ENCODE measurements at regions not wholly inside any gene's neighbourhood (a gene's known extent, or its start where the extent isn't known, plus 50 kb on each side); places are given as distances from the start of the nearest gene placed in this dataset.

DNA sequence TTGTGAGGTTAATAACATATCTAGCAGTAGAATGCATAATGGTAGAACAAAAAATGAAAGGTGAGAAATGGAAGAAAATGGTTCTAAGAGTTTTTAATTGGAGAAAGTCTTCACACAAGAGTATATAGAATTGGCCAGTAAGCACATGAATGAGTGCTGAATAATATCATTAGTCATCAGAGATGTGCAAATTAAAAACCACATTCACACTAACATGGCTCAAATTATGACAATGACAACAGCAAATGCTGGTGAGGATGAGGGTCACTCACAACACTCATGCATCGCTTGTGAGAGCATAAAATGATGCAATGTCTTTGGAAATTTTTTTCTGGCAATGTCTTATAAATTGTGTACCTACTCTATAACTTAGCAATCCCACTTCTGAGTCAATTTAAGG lies 1355.4 kb upstream of the ACVR2A start:
- Histone ChIP-seq H3K27ac (no peak overlapping the region), H3K9me3 (ENCODE audit: low read depth) (no peaks in the 10 kb centered on the region), H3K4me1 (ENCODE audit: low read depth) (no peaks in the 10 kb centered on the region), H3K36me3 (no peaks in the 10 kb centered on the region), H3K27me3 (no peaks in the 10 kb centered on the region), H3K4me3 (no peak overlapping the region)
- TF ChIP-seq, protein P1, sequence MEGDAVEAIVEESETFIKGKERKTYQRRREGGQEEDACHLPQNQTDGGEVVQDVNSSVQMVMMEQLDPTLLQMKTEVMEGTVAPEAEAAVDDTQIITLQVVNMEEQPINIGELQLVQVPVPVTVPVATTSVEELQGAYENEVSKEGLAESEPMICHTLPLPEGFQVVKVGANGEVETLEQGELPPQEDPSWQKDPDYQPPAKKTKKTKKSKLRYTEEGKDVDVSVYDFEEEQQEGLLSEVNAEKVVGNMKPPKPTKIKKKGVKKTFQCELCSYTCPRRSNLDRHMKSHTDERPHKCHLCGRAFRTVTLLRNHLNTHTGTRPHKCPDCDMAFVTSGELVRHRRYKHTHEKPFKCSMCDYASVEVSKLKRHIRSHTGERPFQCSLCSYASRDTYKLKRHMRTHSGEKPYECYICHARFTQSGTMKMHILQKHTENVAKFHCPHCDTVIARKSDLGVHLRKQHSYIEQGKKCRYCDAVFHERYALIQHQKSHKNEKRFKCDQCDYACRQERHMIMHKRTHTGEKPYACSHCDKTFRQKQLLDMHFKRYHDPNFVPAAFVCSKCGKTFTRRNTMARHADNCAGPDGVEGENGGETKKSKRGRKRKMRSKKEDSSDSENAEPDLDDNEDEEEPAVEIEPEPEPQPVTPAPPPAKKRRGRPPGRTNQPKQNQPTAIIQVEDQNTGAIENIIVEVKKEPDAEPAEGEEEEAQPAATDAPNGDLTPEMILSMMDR (IDR thresholded peaks at IDR 0.05; ENCODE audit: low read depth, low read length), result no peak
- DNase-seq (ENCODE audit: low read depth in 1 of 2, low spot score in 1 of 2), result peak in 1 of 2 donors; percentile 11

DNA sequence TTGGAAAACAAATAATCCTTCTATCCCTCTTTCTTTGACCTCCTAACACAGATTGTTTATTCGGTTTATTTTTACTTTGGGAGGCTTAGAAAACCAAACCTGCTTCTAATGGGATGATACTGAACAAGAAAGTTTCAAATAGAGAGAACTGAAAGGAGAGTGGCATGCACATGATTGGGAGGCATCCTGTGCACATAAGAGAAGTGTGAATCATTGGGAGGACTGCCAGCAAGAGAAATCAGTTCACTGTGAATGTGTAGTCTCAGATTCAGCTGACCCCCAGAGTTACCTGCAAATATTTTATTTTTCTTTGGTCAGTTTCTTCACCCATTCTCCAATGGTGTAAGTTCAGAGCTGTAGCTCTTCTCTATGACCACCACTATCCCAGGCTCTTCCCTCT lies 1363.2 kb upstream of the ACVR2A start:
- H3K4me3 ChIP-seq, result no peak overlapping the region
- H3K9me3 ChIP-seq (ENCODE audit: low read depth), result no peaks in the 10 kb centered on the region
- no peaks in the 10 kb centered on the region for H3K27me3 ChIP-seq
- peaks cover 6% of the 10 kb centered on the region for H3K4me1 ChIP-seq (ENCODE audit: low read depth)
- DNase-seq (ENCODE audit: low read depth in 1 of 2, low spot score in 1 of 2), result peak in 1 of 2 donors; percentile 41
- no peak overlapping the region for H3K27ac ChIP-seq
- no peaks in the 10 kb centered on the region for H3K36me3 ChIP-seq
- TF ChIP-seq, protein P1 (IDR thresholded peaks at IDR 0.05; ENCODE audit: low read depth, low read length), result no peak

DNA sequence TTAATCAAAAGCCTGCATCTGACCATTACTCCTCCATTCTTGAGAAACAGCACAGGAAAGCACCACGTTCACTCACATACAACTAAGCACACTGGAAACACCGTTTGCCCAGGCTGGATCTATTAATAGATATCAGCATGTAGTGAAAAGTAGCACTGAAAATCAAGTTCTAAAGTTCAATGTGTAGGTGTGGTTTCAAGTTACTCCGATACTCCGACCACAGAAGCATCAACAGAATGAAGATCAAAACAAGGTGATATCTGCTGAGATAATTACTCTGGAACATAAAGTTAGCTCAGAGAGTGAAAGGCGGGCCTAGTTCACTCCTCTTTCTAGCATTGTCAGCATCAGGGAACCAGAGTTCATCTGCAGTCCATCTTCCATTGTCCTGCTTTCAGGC lies 1367.4 kb upstream of the ACVR2A start:
- H3K4me1 ChIP-seq (ENCODE audit: low read depth), result peaks cover 6% of the 10 kb centered on the region
- DNase-seq (ENCODE audit: low read depth in 1 of 2, low spot score in 1 of 2), result peak in 1 of 2 donors; percentile 28
- H3K27ac ChIP-seq, result no peak overlapping the region
- H3K36me3 ChIP-seq, result no peaks in the 10 kb centered on the region
- TF ChIP-seq, protein P1 (IDR thresholded peaks at IDR 0.05; ENCODE audit: low read depth, low read length), result no peak
- H3K4me3 ChIP-seq, result no peak overlapping the region
- no peaks in the 10 kb centered on the region for H3K27me3 ChIP-seq
- H3K9me3 ChIP-seq (ENCODE audit: low read depth), result no peaks in the 10 kb centered on the region

DNA sequence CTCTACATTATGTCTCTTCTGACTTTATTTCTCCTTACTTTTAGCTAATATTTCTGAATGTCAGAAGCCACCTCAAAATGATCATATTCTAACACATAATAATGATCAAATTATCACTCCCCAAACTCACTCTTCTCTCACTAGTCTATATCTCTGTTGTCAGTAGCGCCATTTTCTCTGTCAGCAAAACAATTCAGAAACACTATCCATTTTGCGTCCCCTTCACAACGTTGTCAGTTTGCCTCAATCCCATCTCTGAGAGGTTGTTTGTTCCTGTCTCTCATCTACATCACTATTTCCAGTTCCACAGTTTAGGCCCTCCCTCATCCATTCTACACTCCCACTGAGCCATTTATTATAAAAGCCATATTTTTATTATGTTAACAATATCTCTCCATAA lies 1376.3 kb upstream of the ACVR2A start:
- Histone ChIP-seq H3K27me3 (no peaks in the 10 kb centered on the region), H3K9me3 (ENCODE audit: low read depth) (no peaks in the 10 kb centered on the region), H3K4me1 (ENCODE audit: low read depth) (no peaks in the 10 kb centered on the region), H3K4me3 (no peak overlapping the region), H3K27ac (no peak overlapping the region), H3K36me3 (no peaks in the 10 kb centered on the region)
- TF ChIP-seq, protein P1 (IDR thresholded peaks at IDR 0.05; ENCODE audit: low read depth, low read length), result no peak
- no peak for DNase-seq (ENCODE audit: low read depth in 1 of 2, low spot score in 1 of 2)

DNA sequence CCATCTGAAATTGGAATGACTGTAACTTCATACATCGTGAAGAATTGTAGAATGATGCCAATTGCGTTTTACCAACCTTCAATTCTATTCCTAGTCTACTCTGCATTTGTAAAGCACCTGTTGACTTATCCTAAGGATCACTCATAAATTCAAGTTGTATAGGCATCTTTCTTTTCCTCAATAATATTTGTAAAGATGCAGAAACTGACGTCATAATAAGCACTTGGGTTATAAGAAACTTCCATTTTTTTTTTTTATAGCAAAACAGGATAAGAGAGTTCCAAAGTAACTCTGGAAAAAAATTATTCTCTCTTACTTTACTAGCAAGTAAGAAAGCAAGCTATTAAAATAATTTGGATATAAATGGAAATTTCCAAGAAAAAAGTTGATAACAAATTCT lies 1377.4 kb upstream of the ACVR2A start:
- Histone ChIP-seq H3K4me3 (no peak overlapping the region), H3K27ac (no peak overlapping the region), H3K27me3 (no peaks in the 10 kb centered on the region), H3K36me3 (no peaks in the 10 kb centered on the region), H3K4me1 (ENCODE audit: low read depth) (no peaks in the 10 kb centered on the region), H3K9me3 (ENCODE audit: low read depth) (no peaks in the 10 kb centered on the region)
- TF ChIP-seq, protein P1 (IDR thresholded peaks at IDR 0.05; ENCODE audit: low read depth, low read length), result no peak
- DNase-seq (ENCODE audit: low read depth in 1 of 2, low spot score in 1 of 2), result no peak

DNA sequence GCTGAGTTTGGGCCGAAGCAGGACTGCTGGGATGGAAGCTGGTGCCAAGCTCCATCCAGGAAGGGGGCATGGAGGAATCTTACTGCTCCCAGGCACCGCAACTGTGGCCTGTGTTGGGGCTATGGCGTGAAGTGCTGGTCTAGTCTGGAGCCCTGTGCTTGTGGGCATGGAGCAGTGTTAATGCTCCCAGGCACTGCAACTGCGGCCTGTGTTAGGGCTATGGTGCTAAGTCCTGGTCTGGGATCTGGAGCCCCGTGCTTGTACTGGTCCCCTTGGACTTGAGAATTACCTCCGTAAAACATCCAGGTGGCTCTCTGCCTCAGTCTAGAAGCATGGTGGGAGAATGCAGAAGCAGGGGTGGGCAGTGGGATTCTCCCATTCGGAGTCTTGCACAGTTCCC lies 1379.4 kb upstream of the ACVR2A start:
- Histone ChIP-seq H3K4me1 (ENCODE audit: low read depth) (no peaks in the 10 kb centered on the region), H3K4me3 (no peak overlapping the region), H3K36me3 (no peaks in the 10 kb centered on the region), H3K27ac (no peak overlapping the region), H3K27me3 (no peaks in the 10 kb centered on the region), H3K9me3 (ENCODE audit: low read depth) (no peaks in the 10 kb centered on the region)
- TF ChIP-seq, protein P1 (IDR thresholded peaks at IDR 0.05; ENCODE audit: low read depth, low read length), result no peak
- DNase-seq (ENCODE audit: low read depth in 1 of 2, low spot score in 1 of 2), result no peak
